ENCODE measurements at regions not wholly inside any gene's neighbourhood (a gene's known extent, or its start where the extent isn't known, plus 50 kb on each side); places are given as distances from the start of the nearest gene placed in this dataset.

- intact Hi-C loops (cut with micrococcal nuclease; ENCODE audit: unreplicated experiment) (no loop called here), in situ Hi-C loops (cut with MboI) (no loop called here)
- no peak for DNase-seq (ENCODE audit: low read depth, low spot score)
- no peaks in the 10 kb centered on the region for H3K79me2 ChIP-seq (ENCODE audit: control insufficient read depth, insufficient read depth, low read length)
- no peaks in the 10 kb centered on the region for H3K9me3 ChIP-seq (replicated peaks; ENCODE audit: control insufficient read depth, insufficient read depth, low read length)
- H2AFZ ChIP-seq (ENCODE audit: control insufficient read depth, low read depth, low read length): no peak overlapping the region
- BruUV-seq (replicated peaks): no TSS peak
- SMC1A ChIA-PET (ENCODE audit: uncharacterized antibody, unreplicated experiment): no interaction called here
- TF ChIP-seq CREM (IDR thresholded peaks at IDR 0.05; ENCODE audit: low read depth) (no peak), PML (IDR thresholded peaks at IDR 0.05; ENCODE audit: low read length) (no peak), MTA3 (IDR thresholded peaks at IDR 0.05; ENCODE audit: borderline replicate concordance, low read length) (no peak), PBX3 (IDR thresholded peaks at IDR 0.05; ENCODE audit: insufficient replicate concordance, low read depth, low read length) (no peak)
- H4K20me1 ChIP-seq (ENCODE audit: control insufficient read depth, insufficient read depth): no peaks in the 10 kb centered on the region
- FAIRE-seq: no peak
- no peak for ATAC-seq
- no peak overlapping the region for H3K4me3 ChIP-seq
- no peaks in the 10 kb centered on the region for H3K4me1 ChIP-seq (ENCODE audit: control insufficient read depth, insufficient read depth, low read length)
- H3K36me3 ChIP-seq (ENCODE audit: control insufficient read depth in 2 of 2, insufficient read depth in 2 of 2, low read length in 1 of 2): no peaks in the 10 kb centered on the region
- no peak overlapping the region for H3K27ac ChIP-seq (ENCODE audit: control insufficient read depth, insufficient read depth)
- no peaks in the 10 kb centered on the region for H3K27me3 ChIP-seq (replicated peaks in 1 of 2; ENCODE audit: control insufficient read depth in 2 of 2, insufficient read depth in 2 of 2, low read length in 1 of 2)
- RAD21 ChIA-PET (ENCODE audit: unreplicated experiment): interaction anchor here (0.5 kb wide), 1 partner anchor 337 kb away, joined by 3 read pairs; no protein-coding TSS in a partner anchor
- H3K9ac ChIP-seq (ENCODE audit: control insufficient read depth, insufficient read depth, low read length): no peak overlapping the region
- H3K4me2 ChIP-seq (ENCODE audit: control insufficient read depth, insufficient read depth): no peak overlapping the region
- CTCF ChIA-PET: interaction anchor here (0.6 kb wide), 1 partner anchor 1590 kb away, joined by 3 read pairs; no protein-coding TSS in a partner anchor
- POLR2A ChIA-PET: no interaction called here
- WGBS (ENCODE audit: insufficient coverage, insufficient replicate concordance, low lambda C conversion rate, missing lambda C conversion rate): 16% methylated on average over 3 of the region's 3 CpGs
Measured at GRCh38 chr7:47196106-47196645, 385.7 kb downstream of the TNS3 start.

GRCh38 chr7:47195641-47196040 is 386.3 kb downstream of the TNS3 start:
- in situ Hi-C loops (cut with MboI): no loop called here

More at GRCh38 chr7:47195641-47196040, 386.3 kb downstream of the TNS3 start:
- no TSS peak for BruUV-seq (replicated peaks)
- CTCF ChIA-PET: interaction anchor here (0.6 kb wide), 1 partner anchor 1589 kb away, joined by 3 read pairs; no protein-coding TSS in a partner anchor
- no peak overlapping the region for H3K9ac ChIP-seq (ENCODE audit: control insufficient read depth, insufficient read depth, low read length)
- FAIRE-seq (no peak), DNase-seq (ENCODE audit: low read depth, low spot score) (no peak), ATAC-seq (no peak)
- SMC1A ChIA-PET (ENCODE audit: uncharacterized antibody, unreplicated experiment): no interaction called here
- H3K4me3 ChIP-seq: no peak overlapping the region
- H3K79me2 ChIP-seq (ENCODE audit: control insufficient read depth, insufficient read depth, low read length): no peaks in the 10 kb centered on the region
- no peaks in the 10 kb centered on the region for H3K9me3 ChIP-seq (replicated peaks; ENCODE audit: control insufficient read depth, insufficient read depth, low read length)
- intact Hi-C loops (cut with micrococcal nuclease; ENCODE audit: unreplicated experiment): no loop called here
- POLR2A ChIA-PET: no interaction called here
- H4K20me1 ChIP-seq (ENCODE audit: control insufficient read depth, insufficient read depth): no peaks in the 10 kb centered on the region
- H2AFZ ChIP-seq (ENCODE audit: control insufficient read depth, low read depth, low read length): no peak overlapping the region
- H3K4me1 ChIP-seq (ENCODE audit: control insufficient read depth, insufficient read depth, low read length): no peaks in the 10 kb centered on the region
- RAD21 ChIA-PET (ENCODE audit: unreplicated experiment): no interaction called here
- TF ChIP-seq MAX (IDR thresholded peaks at IDR 0.05; ENCODE audit: low read depth, low read length): no peak
- no peak for TF ChIP-seq TCF7 (IDR thresholded peaks at IDR 0.05; ENCODE audit: borderline replicate concordance)
- peak in 2 of 3 experiments; percentile 18 to 25; a peak in 1 of 6 replicates for TF ChIP-seq CTCF (IDR thresholded peaks at IDR 0.05 in 2 of 3, conservative IDR thresholded peaks at IDR 0.05 in 1 of 3; ENCODE audit: control insufficient read depth in 2 of 3, extremely low read depth in 1 of 3, insufficient read depth in 1 of 3, low read depth in 3 of 3, low read length in 3 of 3)
- no peak overlapping the region for H3K27ac ChIP-seq (ENCODE audit: control insufficient read depth, insufficient read depth)
- no peak overlapping the region for H3K4me2 ChIP-seq (ENCODE audit: control insufficient read depth, insufficient read depth)
- no peaks in the 10 kb centered on the region for H3K27me3 ChIP-seq (replicated peaks in 1 of 2; ENCODE audit: control insufficient read depth in 2 of 2, insufficient read depth in 2 of 2, low read length in 1 of 2)
- H3K36me3 ChIP-seq (ENCODE audit: control insufficient read depth in 2 of 2, insufficient read depth in 2 of 2, low read length in 1 of 2): no peaks in the 10 kb centered on the region
- 55% methylated on average over 6 of the region's 6 CpGs for WGBS (ENCODE audit: insufficient coverage, insufficient replicate concordance, low lambda C conversion rate, missing lambda C conversion rate)
